Fibroblast of peridontal ligament (primary cell): ENCODE measurements at regions not wholly inside any gene's neighbourhood (a gene's known extent, or its start where the extent isn't known, plus 50 kb on each side); places are given as distances from the start of the nearest gene placed in this dataset.

Experiments
- DNase-seq: peaks from one replicate; pipeline ENCODE4 v3.0.0-alpha.2; 2010; ENCODE audit errors: extremely low read depth

DNA sequence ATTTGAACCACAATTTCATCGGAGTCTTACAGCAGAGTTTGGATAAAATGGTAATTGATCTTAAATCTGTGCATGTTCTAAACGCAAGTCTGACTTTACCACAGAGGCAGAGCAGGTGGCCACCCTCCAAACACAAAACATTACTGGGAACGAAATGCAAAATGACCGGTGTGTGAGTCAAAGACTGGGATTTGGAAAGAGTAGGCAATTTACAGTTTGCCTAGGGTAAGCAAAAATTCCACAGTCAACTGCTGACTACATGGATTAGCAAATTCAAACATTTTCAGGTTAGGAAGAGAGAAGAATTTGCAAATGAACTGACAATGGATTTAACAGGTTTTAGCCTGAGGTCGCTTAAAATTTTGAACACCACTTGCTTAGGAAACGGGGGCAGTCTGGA lies 444.4 kb downstream of the HDGFL1 start:
- DNase-seq: peak; percentile 89

DNA sequence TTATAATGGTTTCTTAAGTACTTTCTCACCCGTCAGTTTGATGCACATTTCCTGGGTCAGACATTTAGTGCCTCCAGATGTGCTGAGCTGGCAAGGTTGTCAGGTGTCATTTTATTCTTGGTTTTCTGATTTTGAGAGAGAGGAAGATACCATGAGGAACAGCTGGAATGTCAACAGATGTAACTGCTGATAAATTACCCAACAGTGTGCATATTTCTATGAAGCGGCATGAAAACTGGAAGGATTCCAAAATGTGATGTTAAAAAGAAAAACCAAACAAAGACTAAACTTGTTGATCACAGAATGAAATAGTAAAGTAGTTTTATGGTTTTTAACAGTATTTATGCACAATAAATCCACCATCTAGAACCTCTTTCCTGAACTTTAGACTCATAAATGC lies 447.3 kb downstream of the HDGFL1 start:
- DNase-seq: peak; percentile 57

DNA sequence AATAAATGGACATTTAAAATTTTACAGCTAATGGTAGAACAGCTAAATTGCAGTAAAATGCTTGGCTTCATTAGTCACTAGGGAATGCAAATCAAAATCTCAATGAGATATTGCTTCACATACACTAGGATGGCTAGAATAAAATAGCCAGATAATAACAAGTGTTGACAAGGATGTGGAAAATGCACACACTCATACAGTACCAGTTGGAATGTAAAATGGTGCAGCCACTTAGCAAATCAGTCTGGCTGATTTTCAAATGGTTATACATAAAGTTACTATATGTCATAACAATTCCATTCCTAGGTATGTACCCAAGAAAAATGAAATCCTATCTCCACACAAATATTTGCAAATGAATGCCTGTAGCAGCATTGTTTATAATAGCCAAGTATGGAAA lies 452.1 kb downstream of the HDGFL1 start:
- no peak for DNase-seq

DNA sequence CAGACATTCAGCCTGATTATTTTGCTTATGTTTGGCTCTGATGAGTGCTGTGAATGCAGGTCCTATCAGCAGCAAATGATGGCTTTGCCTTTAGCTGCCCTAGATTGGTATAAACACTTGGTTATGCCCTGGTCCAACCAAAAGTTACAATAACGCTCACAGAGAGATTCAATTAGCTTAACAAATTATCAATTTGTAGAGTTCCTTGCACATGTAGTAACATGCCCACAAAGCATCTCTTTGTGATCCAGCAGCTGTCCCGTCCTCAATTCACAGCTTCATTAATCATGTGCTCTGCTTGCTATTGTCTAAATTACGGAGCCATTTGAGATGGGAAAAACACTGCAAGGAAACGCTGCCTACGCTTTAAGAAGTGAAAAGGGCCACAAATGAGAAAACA lies 457.9 kb downstream of the HDGFL1 start:
- no peak for DNase-seq

DNA sequence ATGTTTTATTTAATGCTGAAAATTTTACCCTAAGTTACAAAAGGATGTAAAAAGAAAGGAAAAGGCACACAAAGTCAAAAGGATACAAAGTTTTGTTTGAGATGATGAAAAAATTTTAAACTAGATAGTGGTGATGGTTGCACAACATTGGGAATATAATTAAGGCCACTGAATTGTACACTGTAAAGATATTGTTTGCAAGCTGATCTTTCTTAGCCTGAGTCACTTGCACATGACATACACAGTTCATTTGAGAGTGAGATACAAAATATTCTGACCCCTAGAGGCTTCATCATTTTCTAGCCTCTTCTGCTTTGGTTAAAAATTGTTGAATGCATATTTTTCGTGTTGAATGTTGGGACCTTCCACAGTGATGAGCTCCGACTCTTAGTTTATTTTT lies 462.6 kb downstream of the HDGFL1 start:
- peak; percentile 75 for DNase-seq

DNA sequence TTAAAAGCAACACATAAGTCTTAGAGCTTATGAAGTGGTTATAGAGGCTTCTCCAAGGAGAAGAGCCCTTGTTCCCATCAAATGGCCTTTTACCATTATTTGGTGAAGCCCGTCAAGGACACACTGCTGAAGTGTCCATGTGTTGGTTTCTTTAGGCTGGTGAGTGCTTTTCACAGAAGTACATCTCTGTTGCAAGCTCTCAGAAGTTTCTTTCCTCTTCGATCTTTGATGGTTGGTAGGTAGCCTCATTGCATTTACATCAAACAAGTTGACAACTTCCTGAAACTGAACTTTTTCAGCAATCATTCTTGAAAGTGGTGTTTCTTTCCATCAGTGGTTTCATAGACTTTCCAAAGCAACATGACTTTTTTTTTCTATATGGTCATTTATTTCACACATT lies 465.6 kb downstream of the HDGFL1 start:
- DNase-seq: no peak

DNA sequence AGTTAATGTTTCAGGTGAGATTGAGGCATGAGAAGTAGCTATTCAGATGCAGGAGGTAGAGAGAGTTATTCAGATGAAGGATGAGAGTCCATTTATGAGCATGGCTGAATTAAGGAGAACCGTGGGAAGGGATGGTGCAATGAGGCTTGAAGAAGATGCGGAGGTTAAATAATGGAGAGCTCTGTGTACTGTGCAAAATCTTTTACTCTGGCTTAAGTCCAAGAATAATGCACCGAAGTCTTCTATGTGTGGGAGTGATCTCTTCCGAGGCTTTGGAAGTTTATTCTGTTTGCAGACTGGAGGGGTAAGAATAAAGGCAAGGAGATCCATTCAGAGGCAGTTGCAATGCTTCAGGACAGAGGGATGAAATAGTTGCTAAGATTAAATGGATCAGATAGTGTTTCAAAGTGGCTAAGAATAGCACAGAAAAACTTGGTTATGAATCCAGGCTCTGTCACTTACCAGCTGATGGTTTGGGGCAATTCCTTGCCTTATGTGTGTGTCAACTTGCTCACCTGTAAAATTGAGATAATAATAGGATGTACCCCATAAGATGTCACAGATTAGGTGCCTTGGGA lies 467.1 kb downstream of the HDGFL1 start:
- peak; percentile 6 for DNase-seq

DNA sequence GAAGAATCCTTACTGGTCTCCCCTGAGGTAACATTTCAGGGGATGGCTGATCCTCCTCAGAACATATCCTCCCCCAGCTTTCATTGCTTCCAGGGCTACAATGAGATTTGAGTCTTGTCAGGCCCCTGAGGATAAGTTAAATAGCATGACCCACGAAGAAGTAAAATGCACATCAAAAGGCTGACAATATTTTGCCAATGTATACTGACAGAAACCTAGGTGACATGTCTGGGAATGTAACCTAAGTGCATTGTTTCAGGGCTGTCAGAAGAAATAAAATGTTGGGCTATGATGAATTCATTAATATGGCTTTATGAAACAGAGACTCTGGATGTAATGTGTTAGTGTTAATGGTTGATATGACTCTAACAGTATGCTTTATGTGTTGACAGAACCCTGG lies 471.5 kb downstream of the HDGFL1 start:
- DNase-seq: no peak

DNA sequence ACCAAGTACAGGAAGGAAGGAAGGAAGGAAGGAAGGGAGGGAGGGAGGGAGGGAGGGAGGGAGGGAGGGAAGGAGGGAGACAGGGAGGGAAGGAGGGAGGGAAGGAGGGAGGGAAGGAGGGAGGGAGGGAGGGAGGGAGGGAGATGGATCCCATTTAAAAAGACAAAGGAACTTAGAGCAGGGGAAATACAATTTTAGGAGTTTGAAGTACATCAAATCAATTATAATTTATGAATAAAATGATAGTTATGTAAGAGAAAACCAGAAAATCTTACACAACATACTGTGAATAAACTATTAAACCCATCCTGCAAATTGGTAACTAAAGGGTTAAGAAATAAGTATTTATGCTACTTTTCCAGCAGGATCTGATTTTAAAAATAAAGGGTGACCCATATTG lies 475.9 kb downstream of the HDGFL1 start:
- DNase-seq: no peak

DNA sequence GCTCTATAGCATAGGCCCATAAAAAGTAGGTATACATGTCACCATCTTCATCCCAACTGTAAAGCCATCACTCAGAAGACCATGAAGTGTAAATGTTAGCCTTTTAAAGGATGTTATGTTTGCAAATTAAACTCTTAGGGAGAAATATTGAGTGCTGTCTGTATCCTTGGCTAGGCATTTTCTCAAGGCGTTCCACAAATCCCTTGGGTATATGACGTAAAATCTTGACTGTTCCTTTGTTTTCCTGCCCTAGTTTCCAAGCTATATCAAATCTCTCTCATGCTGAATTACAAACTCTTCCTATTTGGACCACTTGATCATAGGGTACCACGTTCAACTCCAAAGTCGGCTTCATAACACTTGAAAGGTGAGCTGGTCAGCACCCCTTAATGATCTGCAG lies 486.2 kb downstream of the HDGFL1 start:
- DNase-seq: peak; percentile 49

DNA sequence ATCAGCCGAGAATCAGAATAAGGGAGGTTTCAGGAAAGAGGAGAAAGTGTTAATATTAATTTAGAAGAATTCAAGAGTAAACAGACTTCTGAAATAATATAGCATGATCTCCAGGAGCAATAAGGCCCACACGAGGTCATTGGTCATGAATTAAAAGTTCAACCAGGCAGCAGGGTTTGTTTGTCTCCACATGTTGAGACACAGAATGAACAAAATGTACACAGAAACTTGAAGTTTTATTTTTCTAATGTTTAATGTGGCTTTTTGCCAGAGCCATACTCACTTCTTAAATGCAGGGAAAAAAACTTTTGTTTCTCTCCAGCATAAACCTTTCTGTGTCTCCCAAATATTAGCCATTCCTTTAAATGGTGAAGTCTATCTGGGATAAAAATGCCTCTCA lies 504.5 kb downstream of the HDGFL1 start:
- DNase-seq: no peak

DNA sequence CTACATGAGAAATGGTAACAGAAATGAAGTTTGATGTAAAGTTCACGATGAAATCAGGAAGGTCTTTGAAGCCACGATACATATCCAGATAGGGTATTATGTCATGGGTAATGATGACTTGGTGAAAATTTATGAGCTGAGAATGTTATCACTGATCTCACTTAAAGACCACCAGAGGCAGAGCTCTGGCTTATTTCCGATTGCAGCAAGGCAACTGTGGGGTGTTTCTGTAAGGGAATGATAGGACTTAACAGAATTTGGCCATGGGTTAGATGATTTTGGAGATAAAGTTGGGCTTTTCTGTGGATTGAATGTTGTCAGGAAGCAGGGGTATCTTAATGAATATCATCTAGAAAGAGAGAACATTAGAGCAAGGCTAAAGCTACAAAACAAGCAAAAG lies 508.4 kb downstream of the HDGFL1 start:
- no peak for DNase-seq

DNA sequence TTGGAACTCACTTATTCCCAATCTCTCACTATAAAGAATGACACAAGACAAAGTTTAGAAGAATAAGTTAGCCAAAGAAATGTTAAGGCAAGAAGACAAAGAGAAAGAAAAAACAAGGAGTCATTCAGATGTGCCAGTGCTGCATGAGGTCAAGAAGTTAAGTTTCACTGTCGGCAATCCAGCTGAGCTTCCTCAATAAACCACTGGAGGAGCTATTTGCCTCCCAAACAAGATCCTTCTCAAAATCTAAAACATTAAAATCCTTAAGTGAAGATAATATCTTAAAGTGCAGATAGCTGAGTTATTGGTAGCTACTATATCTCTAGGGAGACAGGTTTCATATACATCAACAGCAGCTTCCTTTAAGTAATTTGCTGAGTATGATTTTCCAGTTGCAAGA lies 512.3 kb downstream of the HDGFL1 start:
- no peak for DNase-seq

DNA sequence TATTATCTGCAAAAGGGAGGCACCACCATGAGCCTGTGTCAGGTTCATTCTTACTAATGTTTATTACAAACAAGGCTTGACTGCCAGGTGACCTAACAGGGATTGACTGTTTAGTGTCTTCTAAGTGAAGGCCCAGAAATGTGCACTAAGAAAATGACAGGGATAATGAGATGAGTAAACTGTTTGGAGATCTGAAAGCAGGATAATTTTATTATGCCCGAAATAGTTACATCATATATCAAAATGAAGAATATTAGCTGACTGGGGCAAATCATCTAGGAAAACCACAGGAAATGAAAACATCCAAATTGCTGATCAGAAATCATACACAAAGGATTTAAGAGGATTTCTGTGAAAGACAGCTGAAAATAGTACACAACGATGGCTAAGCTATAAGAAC lies 516.7 kb downstream of the HDGFL1 start:
- DNase-seq: no peak

DNA sequence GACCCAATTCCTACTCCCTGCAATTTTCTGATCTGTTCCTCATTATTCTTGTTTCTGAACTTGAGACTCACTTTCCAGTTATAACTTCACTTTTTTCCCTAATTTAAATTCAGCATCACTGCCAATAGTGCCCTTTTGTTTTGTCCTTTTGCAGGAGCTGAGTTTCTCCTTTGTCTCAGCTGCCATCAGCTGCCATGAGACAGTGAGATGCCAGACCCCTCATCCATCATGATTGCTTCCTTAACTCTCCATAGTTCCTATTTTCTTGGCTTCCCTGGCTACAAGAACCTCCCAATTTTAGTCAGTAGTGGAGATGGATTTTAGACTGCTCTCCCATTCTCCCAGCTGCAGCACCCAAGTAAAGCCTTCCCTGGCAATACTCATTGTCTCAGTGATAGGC lies 518.1 kb downstream of the HDGFL1 start:
- DNase-seq: no peak

DNA sequence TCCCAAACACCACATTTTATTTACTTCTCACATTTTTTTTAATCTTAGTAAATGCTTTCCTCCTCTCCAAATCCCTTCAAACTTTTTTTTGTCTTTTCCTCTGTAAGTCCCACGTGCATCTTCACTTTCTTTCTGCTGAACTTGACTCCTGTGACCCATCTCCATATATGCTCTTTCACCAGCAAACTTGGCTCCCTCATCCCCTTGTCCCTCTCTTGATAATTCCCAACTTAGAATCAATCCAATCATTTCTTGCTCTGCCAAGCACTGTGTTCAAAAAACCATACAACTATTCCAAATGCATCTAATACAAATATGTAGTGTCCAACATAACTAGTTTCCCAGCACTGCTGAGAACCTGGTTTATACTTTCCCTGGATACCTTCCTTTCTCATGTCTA lies 519.4 kb downstream of the HDGFL1 start:
- no peak for DNase-seq

DNA sequence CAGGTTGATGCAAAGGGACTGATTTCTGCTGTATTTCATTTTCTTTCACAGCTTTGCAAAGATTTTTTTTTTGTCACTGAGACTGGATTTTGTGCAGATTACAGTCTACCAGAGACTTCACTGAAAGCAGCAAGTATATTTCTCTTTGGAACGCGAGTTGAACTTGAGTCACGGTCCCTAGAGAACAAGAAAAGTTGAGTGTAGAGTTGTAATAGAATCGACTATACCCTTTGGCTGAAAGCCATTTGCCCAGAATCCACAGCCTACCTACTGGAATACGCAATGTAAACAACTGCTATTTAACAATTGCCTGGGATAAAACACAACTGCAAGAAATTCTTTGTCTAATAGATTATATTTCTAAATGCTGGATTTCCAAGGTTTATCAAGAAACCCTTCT lies 520.6 kb downstream of the HDGFL1 start:
- peak; percentile 66 for DNase-seq

DNA sequence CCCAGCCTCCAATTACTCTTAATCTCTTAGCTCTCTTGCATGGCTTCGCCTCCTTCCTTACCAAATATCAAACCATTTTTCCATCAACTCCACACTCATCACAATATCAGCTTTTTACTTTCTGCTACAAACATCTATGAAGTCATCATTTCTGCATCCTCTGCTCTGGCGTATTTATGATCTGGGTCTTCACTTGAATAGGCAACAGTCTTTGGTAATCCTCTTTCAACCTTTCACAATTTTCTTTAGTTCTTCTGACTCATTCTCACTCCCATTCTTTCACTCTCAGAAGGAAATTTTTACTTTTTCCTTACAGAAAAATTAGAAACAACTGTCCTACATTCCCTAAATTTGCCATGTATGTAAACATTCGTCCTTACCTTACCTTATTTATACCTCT lies 522.4 kb downstream of the HDGFL1 start:
- peak; percentile 78 for DNase-seq

DNA sequence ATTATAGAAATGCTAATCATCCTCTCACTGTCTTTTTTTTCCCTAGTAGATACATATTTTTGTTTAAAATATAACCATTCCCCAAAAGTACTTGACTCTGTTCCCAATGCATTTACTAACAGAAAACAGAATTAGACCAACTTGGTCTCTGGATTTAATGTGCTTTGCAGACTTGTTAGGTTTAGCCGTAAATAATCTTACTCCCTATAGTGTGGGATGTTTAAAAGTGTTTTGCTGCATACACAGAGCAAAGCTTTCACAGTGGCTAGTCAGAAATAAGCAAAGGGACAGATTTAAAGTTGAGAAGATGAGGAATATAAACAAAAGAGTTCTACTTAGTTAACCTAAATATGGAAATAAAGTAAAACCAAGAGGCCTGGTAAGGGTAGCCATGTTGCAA lies 527.5 kb downstream of the HDGFL1 start:
- DNase-seq: no peak

DNA sequence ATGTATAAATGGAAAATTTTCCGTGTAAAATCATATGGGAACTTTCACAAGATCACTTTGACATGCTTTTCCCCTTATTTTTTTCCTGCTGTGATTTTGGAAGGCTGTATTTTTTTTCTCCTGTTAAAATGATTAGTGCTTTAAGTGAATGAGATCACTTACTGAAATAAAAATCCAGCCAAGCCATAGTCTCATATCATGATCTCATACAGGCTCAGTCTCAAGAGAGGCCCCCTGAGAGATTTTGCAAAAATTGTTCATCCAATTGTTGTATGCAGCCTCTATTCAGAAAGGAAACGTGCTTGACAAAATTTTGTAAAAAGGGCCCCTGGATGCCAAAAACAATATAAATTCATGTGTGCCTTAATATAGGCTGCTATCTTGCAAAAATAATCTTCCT lies 528.2 kb downstream of the HDGFL1 start:
- DNase-seq: peak; percentile 82

DNA sequence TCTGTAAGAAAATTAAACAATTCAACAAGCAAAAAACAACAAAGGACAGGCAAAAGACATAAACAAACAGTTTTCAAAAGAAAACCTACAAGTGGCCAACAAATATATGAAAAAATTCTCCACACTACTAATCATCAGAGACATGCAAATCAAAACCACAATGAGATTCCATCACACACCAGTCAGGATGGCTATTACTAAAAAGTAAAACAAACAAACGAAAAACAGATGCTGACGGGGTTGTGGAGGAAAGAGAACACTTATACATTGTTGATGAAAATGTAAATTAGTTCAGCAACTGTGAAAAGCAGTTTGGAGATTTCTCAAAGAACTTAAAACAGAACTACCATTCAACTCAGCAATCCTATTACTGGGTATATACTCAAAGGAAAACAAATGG lies 537.6 kb downstream of the HDGFL1 start:
- DNase-seq: peak; percentile 97

DNA sequence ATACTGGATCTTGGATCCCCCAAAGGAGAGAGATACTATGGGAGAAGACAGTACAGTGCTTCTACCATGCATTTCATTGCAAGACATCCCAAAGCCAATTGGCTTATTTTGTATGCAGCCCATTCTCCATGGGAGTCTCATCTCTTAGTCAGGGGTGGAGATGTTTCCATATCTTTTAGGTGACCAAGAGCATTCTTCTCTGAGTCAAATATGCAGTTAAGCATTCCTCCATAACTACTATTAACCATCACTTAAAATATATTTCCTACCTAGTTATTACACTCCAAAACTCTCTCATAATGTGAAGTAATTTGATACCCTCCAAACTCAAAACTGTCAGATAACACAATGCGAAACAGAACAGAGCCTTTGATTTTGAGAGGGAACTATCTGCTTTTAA lies 542.6 kb downstream of the HDGFL1 start:
- peak; percentile 21 for DNase-seq

DNA sequence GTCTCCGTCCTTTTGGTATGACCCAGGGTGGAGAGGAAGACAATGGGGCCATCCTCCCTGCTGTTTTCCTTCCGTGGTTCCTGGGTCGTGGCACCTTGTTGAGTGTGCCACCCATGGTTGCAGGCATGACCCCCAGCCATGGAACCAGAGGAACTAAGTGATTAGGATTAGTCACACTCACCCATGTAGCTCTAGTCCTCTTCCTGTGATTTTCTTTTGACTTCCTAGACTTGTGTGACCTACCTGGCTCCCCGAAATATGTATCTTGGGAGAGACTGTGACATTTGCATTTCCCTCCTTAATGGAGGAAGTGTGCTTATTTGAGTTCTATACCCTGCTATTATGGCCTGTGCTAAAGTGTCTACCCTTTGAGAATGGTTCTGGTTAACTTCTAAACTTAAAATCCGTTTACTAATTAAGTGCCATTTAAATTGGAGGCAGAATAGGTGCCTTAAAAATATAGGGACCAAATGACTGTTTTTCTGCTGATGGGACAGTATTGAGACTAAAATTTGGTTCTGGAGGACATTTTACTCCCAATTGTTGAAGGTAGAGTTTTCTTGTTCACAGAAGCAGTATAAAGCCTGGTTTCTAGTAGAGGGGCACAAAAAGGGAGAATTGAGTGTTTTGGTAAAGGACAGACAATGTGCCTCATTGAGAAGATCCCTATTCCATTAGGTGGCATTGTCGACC lies 545.6 kb downstream of the HDGFL1 start:
- no peak for DNase-seq

DNA sequence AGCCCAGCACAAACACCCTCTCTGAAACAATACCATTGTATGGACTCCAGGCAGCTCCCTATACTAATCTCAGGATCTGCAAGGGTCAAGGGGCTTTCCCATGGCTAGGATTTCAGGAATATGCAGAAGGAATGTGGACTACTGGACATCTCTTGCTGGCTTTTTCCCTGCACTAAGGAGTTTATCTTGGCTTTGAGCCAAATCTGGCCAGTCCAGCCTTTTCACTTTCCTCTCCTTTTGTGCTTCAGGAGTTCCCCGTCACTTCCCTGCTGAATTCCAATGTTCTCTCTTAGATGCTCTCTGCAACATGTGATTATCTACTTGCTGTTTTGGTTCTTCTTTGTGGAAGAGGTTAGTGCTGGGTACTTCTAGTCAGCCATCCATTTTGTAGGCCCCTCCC lies 568.2 kb downstream of the HDGFL1 start:
- peak; percentile 46 for DNase-seq
